GM12878 (cell line): ENCODE measurements at regions not wholly inside any gene's neighbourhood (a gene's known extent, or its start where the extent isn't known, plus 50 kb on each side); places are given as distances from the start of the nearest gene placed in this dataset.

Experiments used
- ATAC-seq: fragments of 200-7000 bp; cut with Tn5 transposase; 3 replicates; pipeline ENCODE4 v1.9.1; 2020; ENCODE audit warnings: mild to moderate bottlenecking, moderate library complexity
- BruUV-seq: library from RNA; stranded (reverse); fragments of 400-500 nt; replicated peaks from 2 replicates; lab custom pipeline; 2021; lab: Mats Ljungman, UMichigan
- CTCF ChIA-PET: fragments of 300-600 bp; sonication (Branson Sonifier 250); formaldehyde crosslinking; extraction: SDS; loops from one replicate; lab custom pipeline; 2021; ENCODE audit warnings: inconsistent platforms; lab: Yijun Ruan, JAX
- POLR2A ChIA-PET: fragments of 350-600 bp; formaldehyde crosslinking; extraction: SDS; loops from one replicate; lab custom pipeline; 2021; ENCODE audit warnings: inconsistent platforms; lab: Charles Lee
- RAD21 ChIA-PET: fragments of 300-600 bp; sonication (Branson Sonifier 250); formaldehyde crosslinking; loops from one replicate; lab custom pipeline; 2023; ENCODE audit warnings: antibody characterized with exemption; ENCODE audit not compliant: unreplicated experiment; lab: Charles Lee
- SMC1A ChIA-PET: fragments of 300-600 bp; sonication (Branson Sonifier 250); formaldehyde crosslinking; loops from one replicate; lab custom pipeline; 2023; ENCODE audit not compliant: unreplicated experiment, uncharacterized antibody; lab: Charles Lee
- DNase-seq: peaks from one replicate; pipeline ENCODE4 v3.0.0-alpha.2; 2011; ENCODE audit warnings: low read depth, low spot score
- FAIRE-seq: peaks from 3 replicates; lab custom pipeline; 2011; peaks lifted over from hg19 to GRCh38; lab: Jason Lieb, UNC
- H2AFZ ChIP-seq: 2 replicates; pipeline ENCODE4 v1.6.0; 2011; ENCODE audit warnings: low read depth, low read length, control low read depth; ENCODE audit not compliant: control insufficient read depth
- H3K27ac ChIP-seq: 2 replicates; pipeline ENCODE4 v1.5.1; 2011; ENCODE audit warnings: control low read depth; ENCODE audit not compliant: control insufficient read depth, insufficient read depth
- H3K27me3 ChIP-seq, 2 experiments: replicated peaks in 1 of 2; 2 replicates each; pipeline versions ENCODE4 v1.6.0 to v1.6.1; 2011; ENCODE audit warnings: low read length in 1 of 2; ENCODE audit not compliant: control insufficient read depth in 2 of 2, insufficient read depth in 2 of 2
- H3K36me3 ChIP-seq, 2 experiments: 2 replicates each; pipeline ENCODE4 v1.5.1; 2011; ENCODE audit warnings: low read length in 1 of 2; ENCODE audit not compliant: control insufficient read depth in 2 of 2, insufficient read depth in 2 of 2
- H3K4me1 ChIP-seq: 2 replicates; pipeline ENCODE4 v1.6.1; 2011; ENCODE audit warnings: mild to moderate bottlenecking, low read length, moderate library complexity, mixed read lengths; ENCODE audit not compliant: control insufficient read depth, insufficient read depth
- H3K4me2 ChIP-seq: 2 replicates; pipeline ENCODE4 v1.6.0; 2011; ENCODE audit warnings: control low read depth; ENCODE audit not compliant: control insufficient read depth, insufficient read depth
- H3K4me3 ChIP-seq: fragments of 200-600 bp; sonication (generic); 2 replicates; pipeline ENCODE4 v1.5.1; 2016
- H3K79me2 ChIP-seq: 2 replicates; pipeline ENCODE4 v1.6.0; 2011; ENCODE audit warnings: low read length; ENCODE audit not compliant: control insufficient read depth, insufficient read depth
- H3K9ac ChIP-seq: 2 replicates; pipeline ENCODE4 v1.8.0; 2011; ENCODE audit warnings: low read length, control low read depth, mixed read lengths; ENCODE audit not compliant: control insufficient read depth, insufficient read depth
- H3K9me3 ChIP-seq: replicated peaks from 3 replicates; pipeline ENCODE4 v1.5.1; 2011; ENCODE audit warnings: mild to moderate bottlenecking, low read length; ENCODE audit not compliant: control insufficient read depth, insufficient read depth
- H4K20me1 ChIP-seq: 2 replicates; pipeline ENCODE4 v1.6.0; 2011; ENCODE audit not compliant: control insufficient read depth, insufficient read depth
- ATF2 ChIP-seq: IDR thresholded peaks from 2 replicates; pipeline ENCODE4 v1.6.1; 2012; ENCODE audit warnings: low read length, inconsistent platforms
- CHD4 ChIP-seq: fragments of 200-600 bp; sonication (generic); IDR thresholded peaks from 2 replicates; pipeline ENCODE4 v1.6.1; 2016; ENCODE audit warnings: mild to moderate bottlenecking
- EP300 ChIP-seq, 2 experiments: fragments of 150-350 bp in 1 of 2; IDR thresholded peaks; 2 replicates each; pipeline ENCODE4 v1.6.1; 2011 to 2012; ENCODE audit warnings: low read depth in 2 of 2, low read length in 2 of 2, borderline replicate concordance in 1 of 2, improper control_type of control experiment in 1 of 2, inconsistent platforms in 1 of 2; ENCODE audit not compliant: control insufficient read depth in 1 of 2
- JUND ChIP-seq: IDR thresholded peaks from 2 replicates; pipeline ENCODE4 v1.6.1; 2012; ENCODE audit warnings: low read depth, mild to moderate bottlenecking, low read length, improper control_type of control experiment, moderate library complexity
- MTA2 ChIP-seq: fragments of 450-650 bp; IDR thresholded peaks from 2 replicates; pipeline ENCODE4 v1.6.1; 2016; ENCODE audit warnings: low read depth, mild to moderate bottlenecking, moderate library complexity
- NR2C1 ChIP-seq: fragments of 450-650 bp; IDR thresholded peaks from 2 replicates; pipeline ENCODE4 v1.6.1; 2017; ENCODE audit warnings: antibody characterized with exemption, mild to moderate bottlenecking, moderate library complexity
- RBBP5 ChIP-seq: fragments of 200-600 bp; sonication (generic); conservative IDR thresholded peaks from 2 replicates; pipeline ENCODE4 v1.6.1; 2016
- STAT1 ChIP-seq: fragments of 450-650 bp; conservative IDR thresholded peaks from 2 replicates; pipeline ENCODE4 v1.6.1; 2014; ENCODE audit warnings: antibody characterized with exemption, mild to moderate bottlenecking
- TCF3 ChIP-seq: IDR thresholded peaks from 2 replicates; pipeline ENCODE4 v1.6.1; 2012; ENCODE audit warnings: low read depth, mild to moderate bottlenecking, low read length, borderline replicate concordance; ENCODE audit not compliant: insufficient read depth
- WGBS: methylation state at CpG from one replicate; pipeline ENCODE4 v1.1.6; 2016; ENCODE audit warnings: low lambda C conversion rate; ENCODE audit not compliant: insufficient replicate concordance, insufficient coverage; ENCODE audit errors: missing lambda C conversion rate; 5-methylcytosine and 5-hydroxymethylcytosine counted together
- in situ Hi-C: fragments of 300-500 bp; cut with MboI; formaldehyde crosslinking; loops from 9 replicates; pipeline ENCODE4 v1.14.3; 2018; ENCODE audit warnings: mixed read lengths
- intact Hi-C: fragments of 100-400 bp; cut with micrococcal nuclease; formaldehyde crosslinking; loops from one replicate; pipeline ENCODE4 v1.14.2; 2022; ENCODE audit not compliant: unreplicated experiment

- no peak for TF ChIP-seq MTA2
Observed at GRCh38 chr3:112773-113172, 83.8 kb upstream of the CHL1 start (continued).

GRCh38 chr3:118666-119065 is 77.9 kb upstream of the CHL1 start:
- ATAC-seq (no peak), FAIRE-seq (no peak), DNase-seq (no peak)
- intact Hi-C loops: no loop called here
- no peak overlapping the region for H2AFZ ChIP-seq
- H3K36me3 ChIP-seq: no peaks in the 10 kb centered on the region
- POLR2A ChIA-PET: no interaction called here
- BruUV-seq: no TSS peak
- H3K9me3 ChIP-seq: no peaks in the 10 kb centered on the region
- H3K4me1 ChIP-seq: no peaks in the 10 kb centered on the region
- no peak overlapping the region for H3K4me2 ChIP-seq
- in situ Hi-C loops: no loop called here
- SMC1A ChIA-PET: interaction anchor here (2.1 kb wide), 1 partner anchor 236 kb away, joined by 9 read pairs; no protein-coding TSS in a partner anchor
- CTCF ChIA-PET: interaction anchor here (1.9 kb wide), 1 partner anchor 236 kb away, joined by 11 read pairs; no protein-coding TSS in a partner anchor
- no peak overlapping the region for H3K4me3 ChIP-seq
- no peaks in the 10 kb centered on the region for H4K20me1 ChIP-seq
- H3K27ac ChIP-seq: no peak overlapping the region
- no peaks in the 10 kb centered on the region for H3K27me3 ChIP-seq
- RAD21 ChIA-PET: interaction anchor here (0.6 kb wide), 1 partner anchor 39 kb away, joined by 3 read pairs; no protein-coding TSS in a partner anchor
- no peak overlapping the region for H3K9ac ChIP-seq
- no peaks in the 10 kb centered on the region for H3K79me2 ChIP-seq
- 0% methylated on average over 1 of the region's 1 CpG for WGBS
- TF ChIP-seq EP300 (IDR thresholded peaks at IDR 0.05; ENCODE audit: borderline replicate concordance in 1 of 2, control insufficient read depth in 1 of 2, low read depth in 2 of 2, low read length in 2 of 2): no peak
- no peak for TF ChIP-seq TCF3
- no peak for TF ChIP-seq NR2C1
- no peak for TF ChIP-seq JUND
- TF ChIP-seq CHD4: no peak
- TF ChIP-seq STAT1: no peak
- TF ChIP-seq ATF2: no peak
- no peak for TF ChIP-seq RBBP5
- TF ChIP-seq, all 136 proteins: peak for 0
